Chondrocyte (in vitro differentiated cells): ENCODE measurements at regions not wholly inside any gene's neighbourhood (a gene's known extent, or its start where the extent isn't known, plus 50 kb on each side); places are given as distances from the start of the nearest gene placed in this dataset.

Experiments used
- DNase-seq: peaks from one replicate; pipeline ENCODE4 v3.0.0; 2021; ENCODE audit warnings: mixed read lengths, low spot score
- H3K27ac Mint-ChIP-seq: one replicate; pipeline ENCODE4 v1.8.0; 2021; ENCODE audit warnings: mild to moderate bottlenecking, moderate library complexity, mixed read lengths; ENCODE audit not compliant: unreplicated experiment
- H3K27me3 Mint-ChIP-seq: 2 replicates; pipeline ENCODE4 v1.8.0; 2021; ENCODE audit warnings: low read depth, mixed read lengths
- H3K36me3 Mint-ChIP-seq: 2 replicates; pipeline ENCODE4 v1.8.0; 2021; ENCODE audit warnings: low read depth, mixed read lengths
- H3K4me1 Mint-ChIP-seq: 2 replicates; pipeline ENCODE4 v1.8.0; 2021; ENCODE audit warnings: low read depth, mild to moderate bottlenecking, mixed read lengths
- H3K4me3 Mint-ChIP-seq: one replicate; pipeline ENCODE4 v1.8.0; 2021; ENCODE audit warnings: mild to moderate bottlenecking, moderate library complexity, mixed read lengths; ENCODE audit not compliant: unreplicated experiment
- H3K9me3 Mint-ChIP-seq: 2 replicates; pipeline ENCODE4 v1.8.0; 2021; ENCODE audit warnings: low read depth, mixed read lengths
- TF ChIP-seq, protein P1 (sequence below): fragments of 200-600 bp; sonication (generic); IDR thresholded peaks from 2 replicates; pipeline ENCODE4 v1.5.0; 2021; ENCODE audit warnings: antibody characterized with exemption, mild to moderate bottlenecking, moderate library complexity

GRCh38 chr4:4766564-4766963 lies 92.9 kb upstream of the MSX1 start:
- TF ChIP-seq, protein P1, sequence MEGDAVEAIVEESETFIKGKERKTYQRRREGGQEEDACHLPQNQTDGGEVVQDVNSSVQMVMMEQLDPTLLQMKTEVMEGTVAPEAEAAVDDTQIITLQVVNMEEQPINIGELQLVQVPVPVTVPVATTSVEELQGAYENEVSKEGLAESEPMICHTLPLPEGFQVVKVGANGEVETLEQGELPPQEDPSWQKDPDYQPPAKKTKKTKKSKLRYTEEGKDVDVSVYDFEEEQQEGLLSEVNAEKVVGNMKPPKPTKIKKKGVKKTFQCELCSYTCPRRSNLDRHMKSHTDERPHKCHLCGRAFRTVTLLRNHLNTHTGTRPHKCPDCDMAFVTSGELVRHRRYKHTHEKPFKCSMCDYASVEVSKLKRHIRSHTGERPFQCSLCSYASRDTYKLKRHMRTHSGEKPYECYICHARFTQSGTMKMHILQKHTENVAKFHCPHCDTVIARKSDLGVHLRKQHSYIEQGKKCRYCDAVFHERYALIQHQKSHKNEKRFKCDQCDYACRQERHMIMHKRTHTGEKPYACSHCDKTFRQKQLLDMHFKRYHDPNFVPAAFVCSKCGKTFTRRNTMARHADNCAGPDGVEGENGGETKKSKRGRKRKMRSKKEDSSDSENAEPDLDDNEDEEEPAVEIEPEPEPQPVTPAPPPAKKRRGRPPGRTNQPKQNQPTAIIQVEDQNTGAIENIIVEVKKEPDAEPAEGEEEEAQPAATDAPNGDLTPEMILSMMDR, result no peak
- Mint-ChIP-seq H3K9me3 (peaks cover 9% of the 10 kb centered on the region), H3K27ac (no peak overlapping the region), H3K4me1 (peaks cover 18% of the 10 kb centered on the region), H3K36me3 (peaks cover 3% of the 10 kb centered on the region), H3K4me3 (no peak overlapping the region), H3K27me3 (no peaks in the 10 kb centered on the region)
- DNase-seq, result no peak

- TF ChIP-seq, protein P1, result no peak
- Mint-ChIP-seq H3K9me3 (peaks cover 9% of the 10 kb centered on the region), H3K36me3 (peaks cover 3% of the 10 kb centered on the region), H3K4me1 (peaks cover 18% of the 10 kb centered on the region), H3K4me3 (no peak overlapping the region), H3K27ac (no peak overlapping the region), H3K27me3 (peaks cover under 1% of the 10 kb centered on the region)
- DNase-seq, result no peak
Observed at GRCh38 chr4:4765811-4766210, 93.7 kb upstream of the MSX1 start.

DNA sequence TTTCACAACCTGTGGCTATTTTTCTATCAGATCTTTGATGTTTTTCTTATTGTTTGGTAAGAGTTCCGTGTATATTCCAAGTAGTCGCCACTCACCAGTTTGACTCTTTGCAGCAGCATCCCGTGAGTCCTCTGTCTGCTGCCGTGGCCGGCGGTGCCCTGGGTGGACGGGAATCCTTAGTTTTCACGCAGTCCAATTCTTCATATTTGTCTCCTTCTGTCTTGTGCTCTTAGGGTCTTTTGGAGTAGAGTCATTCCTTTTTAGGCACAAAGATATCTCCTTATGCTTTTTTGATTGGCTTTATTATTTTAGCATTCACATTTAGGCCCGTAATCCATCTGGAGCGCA lies 94.9 kb upstream of the MSX1 start:
- H3K4me1 Mint-ChIP-seq, result peaks cover 18% of the 10 kb centered on the region
- peaks cover 9% of the 10 kb centered on the region for H3K9me3 Mint-ChIP-seq
- H3K27ac Mint-ChIP-seq, result no peak overlapping the region
- H3K4me3 Mint-ChIP-seq, result no peak overlapping the region
- TF ChIP-seq, protein P1, result no peak
- DNase-seq, result peak; percentile 37
- H3K36me3 Mint-ChIP-seq, result peaks cover 3% of the 10 kb centered on the region
- peaks cover 3% of the 10 kb centered on the region for H3K27me3 Mint-ChIP-seq

- peak; percentile 36 for DNase-seq
- peaks cover 3% of the 10 kb centered on the region for H3K27me3 Mint-ChIP-seq
- peaks cover 9% of the 10 kb centered on the region for H3K9me3 Mint-ChIP-seq
- H3K4me1 Mint-ChIP-seq, result peaks cover 18% of the 10 kb centered on the region
- H3K27ac Mint-ChIP-seq, result no peak overlapping the region
- peaks cover 3% of the 10 kb centered on the region for H3K36me3 Mint-ChIP-seq
- no peak overlapping the region for H3K4me3 Mint-ChIP-seq
- TF ChIP-seq, protein P1, result no peak
Observed at GRCh38 chr4:4763822-4764557, 95.5 kb upstream of the MSX1 start.

GRCh38 chr4:4762909-4763821 lies 96.3 kb upstream of the MSX1 start:
- Mint-ChIP-seq H3K4me1 (peaks cover 18% of the 10 kb centered on the region), H3K27me3 (peaks cover 3% of the 10 kb centered on the region), H3K27ac (no peak overlapping the region), H3K36me3 (peaks cover 3% of the 10 kb centered on the region), H3K4me3 (peak overlapping the region; percentile 41), H3K9me3 (peaks cover 9% of the 10 kb centered on the region)
- TF ChIP-seq, protein P1, result no peak
- peak; percentile 43 for DNase-seq
